Neutrophil (primary cell): ENCODE measurements at regions not wholly inside any gene's neighbourhood (a gene's known extent, or its start where the extent isn't known, plus 50 kb on each side); places are given as distances from the start of the nearest gene placed in this dataset.

Experiments
- H3K27ac ChIP-seq: fragments of 200-600 bp; sonication (generic); 2 replicates; pipeline ENCODE4 v1.5.1; 2016; ENCODE audit warnings: mild to moderate bottlenecking, moderate library complexity
- H3K27me3 ChIP-seq: fragments of 200-600 bp; sonication (generic); 2 replicates; pipeline ENCODE4 v1.6.0; 2016; ENCODE audit warnings: mild to moderate bottlenecking
- H3K36me3 ChIP-seq: fragments of 200-600 bp; sonication (generic); 2 replicates; pipeline ENCODE4 v1.5.1; 2017
- H3K4me1 ChIP-seq, 2 experiments: fragments of 200-600 bp in 1 of 2; sonication (generic) in 1 of 2; 1 replicate in 1 of 2; 2 replicates in 1 of 2; pipeline versions ENCODE4 v1.5.1 to v1.6.1; 2013 to 2016; ENCODE audit warnings: low read depth in 1 of 2, low read length in 1 of 2, mild to moderate bottlenecking in 1 of 2, moderate library complexity in 1 of 2; ENCODE audit not compliant: control insufficient read depth in 1 of 2, insufficient read depth in 1 of 2
- H3K4me3 ChIP-seq, 2 experiments: fragments of 200-600 bp in 1 of 2; sonication (generic) in 1 of 2; 1 replicate in 1 of 2; 2 replicates in 1 of 2; pipeline ENCODE4 v1.5.1; 2013 to 2016; ENCODE audit warnings: low read depth in 1 of 2, low read length in 1 of 2, mild to moderate bottlenecking in 1 of 2, moderate library complexity in 1 of 2
- H3K9me3 ChIP-seq: fragments of 200-600 bp; sonication (generic); 2 replicates; pipeline ENCODE4 v1.5.1; 2016
- TF ChIP-seq, protein P1 (sequence below): fragments of 200-600 bp; sonication (generic); IDR thresholded peaks from 2 replicates; pipeline ENCODE4 v1.5.1; 2016; ENCODE audit warnings: antibody characterized with exemption

DNA sequence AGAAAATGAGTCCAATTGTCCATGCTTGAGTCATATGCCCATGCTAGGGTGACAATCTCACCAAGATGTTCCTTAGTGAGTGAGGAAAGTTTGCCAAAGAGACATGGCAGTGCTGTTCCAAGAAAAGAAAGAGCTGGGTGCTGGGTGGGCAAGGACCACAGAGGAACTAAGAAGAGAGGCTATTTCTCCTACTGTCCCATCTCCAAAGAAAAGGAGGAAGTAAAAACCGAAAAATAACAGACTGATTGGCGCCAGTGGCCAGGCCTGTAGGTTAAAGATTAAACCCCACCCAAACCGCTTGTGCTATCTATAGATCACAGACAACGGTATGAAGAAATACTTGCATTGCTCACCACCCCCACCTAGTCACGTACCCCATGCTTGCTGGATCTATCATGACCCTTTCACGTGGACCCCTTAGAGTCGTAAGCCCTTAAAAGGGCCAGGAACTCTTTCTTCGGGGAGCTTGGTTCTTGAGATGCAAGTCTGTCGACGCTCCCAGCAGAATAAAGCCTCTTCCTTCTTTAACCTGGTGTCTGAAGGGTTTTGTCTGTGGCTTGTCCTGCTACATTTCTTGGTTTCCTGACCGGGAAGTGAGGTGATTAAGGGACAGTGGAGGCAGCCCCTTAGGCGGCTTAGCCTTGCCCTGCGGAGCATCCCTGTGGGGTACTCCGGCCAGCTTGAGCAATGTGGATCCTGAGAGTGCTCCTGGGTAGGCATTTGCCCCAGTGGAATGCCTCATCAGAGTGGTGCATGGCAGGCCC lies 606.5 kb downstream of the UQCRFS1 start:
- Histone ChIP-seq H3K4me1 (no peaks in the 10 kb centered on the region), H3K9me3 (peaks cover 7% of the 10 kb centered on the region), H3K4me3 (no peak overlapping the region), H3K27ac (no peak overlapping the region), H3K36me3 (no peaks in the 10 kb centered on the region), H3K27me3 (no peaks in the 10 kb centered on the region)
- TF ChIP-seq, protein P1, sequence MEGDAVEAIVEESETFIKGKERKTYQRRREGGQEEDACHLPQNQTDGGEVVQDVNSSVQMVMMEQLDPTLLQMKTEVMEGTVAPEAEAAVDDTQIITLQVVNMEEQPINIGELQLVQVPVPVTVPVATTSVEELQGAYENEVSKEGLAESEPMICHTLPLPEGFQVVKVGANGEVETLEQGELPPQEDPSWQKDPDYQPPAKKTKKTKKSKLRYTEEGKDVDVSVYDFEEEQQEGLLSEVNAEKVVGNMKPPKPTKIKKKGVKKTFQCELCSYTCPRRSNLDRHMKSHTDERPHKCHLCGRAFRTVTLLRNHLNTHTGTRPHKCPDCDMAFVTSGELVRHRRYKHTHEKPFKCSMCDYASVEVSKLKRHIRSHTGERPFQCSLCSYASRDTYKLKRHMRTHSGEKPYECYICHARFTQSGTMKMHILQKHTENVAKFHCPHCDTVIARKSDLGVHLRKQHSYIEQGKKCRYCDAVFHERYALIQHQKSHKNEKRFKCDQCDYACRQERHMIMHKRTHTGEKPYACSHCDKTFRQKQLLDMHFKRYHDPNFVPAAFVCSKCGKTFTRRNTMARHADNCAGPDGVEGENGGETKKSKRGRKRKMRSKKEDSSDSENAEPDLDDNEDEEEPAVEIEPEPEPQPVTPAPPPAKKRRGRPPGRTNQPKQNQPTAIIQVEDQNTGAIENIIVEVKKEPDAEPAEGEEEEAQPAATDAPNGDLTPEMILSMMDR, result no peak

DNA sequence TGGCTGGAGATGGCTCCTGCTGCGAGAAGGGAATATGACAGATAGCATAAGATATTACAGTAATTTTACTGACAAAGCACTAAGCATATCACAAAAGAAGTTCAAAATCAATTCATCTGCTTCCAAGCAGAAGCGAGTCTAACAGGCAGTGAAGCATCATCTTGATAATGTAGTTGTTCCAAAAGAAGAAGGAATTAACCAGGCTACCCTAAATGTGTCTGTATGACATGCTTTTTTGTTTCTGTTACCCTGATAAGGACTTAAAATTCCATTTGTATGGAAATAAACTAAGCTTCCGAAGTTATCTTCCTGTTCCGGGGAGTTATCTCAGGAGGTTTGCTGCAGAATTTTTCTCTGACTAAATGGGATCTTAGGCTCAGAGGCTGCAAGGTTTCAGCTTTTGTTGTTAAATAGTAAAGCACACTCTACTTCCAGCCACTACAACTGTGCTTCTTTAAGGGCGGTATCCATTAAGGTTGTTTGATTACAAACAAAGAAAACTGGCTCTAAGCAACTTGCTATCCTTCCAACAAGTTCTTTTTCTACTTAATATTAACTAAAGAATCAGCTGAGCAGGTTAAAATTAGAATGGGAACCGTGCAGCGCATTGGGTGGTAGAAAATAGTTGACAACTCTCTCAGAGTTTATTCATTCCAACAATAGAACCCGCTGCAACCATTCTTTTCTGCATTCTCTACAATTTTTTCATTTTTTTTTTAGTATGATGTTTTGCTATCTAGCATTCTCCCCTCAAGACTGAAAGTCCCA lies 607.3 kb downstream of the UQCRFS1 start:
- Histone ChIP-seq H3K27ac (no peak overlapping the region), H3K36me3 (no peaks in the 10 kb centered on the region), H3K27me3 (no peaks in the 10 kb centered on the region), H3K4me1 (no peaks in the 10 kb centered on the region), H3K9me3 (peaks cover 7% of the 10 kb centered on the region), H3K4me3 (no peak overlapping the region)
- TF ChIP-seq, protein P1, result no peak

DNA sequence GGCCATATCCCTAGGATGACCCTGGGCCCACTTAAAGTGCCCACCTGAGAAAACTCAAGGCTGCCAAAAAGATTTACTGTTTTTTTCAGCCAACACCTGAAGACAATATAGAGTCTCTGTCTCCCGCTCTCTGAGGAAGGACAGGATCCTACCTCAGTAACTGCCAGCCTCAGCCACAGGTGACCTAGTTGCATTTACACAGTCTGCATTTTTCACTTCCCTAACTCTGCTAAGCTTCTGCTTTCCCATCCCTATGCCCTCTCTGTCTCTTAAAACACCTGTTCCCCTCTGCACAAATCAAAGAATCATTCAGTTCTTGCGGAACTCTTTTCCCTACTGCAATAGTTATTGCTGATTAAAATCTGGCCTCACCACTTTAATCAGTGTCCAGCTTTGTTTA lies 609.5 kb downstream of the UQCRFS1 start:
- no peak overlapping the region for H3K27ac ChIP-seq
- H3K4me3 ChIP-seq, result no peak overlapping the region
- TF ChIP-seq, protein P1, result no peak
- no peaks in the 10 kb centered on the region for H3K27me3 ChIP-seq
- H3K36me3 ChIP-seq, result no peaks in the 10 kb centered on the region
- H3K9me3 ChIP-seq, result peaks cover 7% of the 10 kb centered on the region
- H3K4me1 ChIP-seq, result no peaks in the 10 kb centered on the region

- H3K9me3 ChIP-seq, result peaks cover 7% of the 10 kb centered on the region
- H3K27me3 ChIP-seq, result no peaks in the 10 kb centered on the region
- no peaks in the 10 kb centered on the region for H3K36me3 ChIP-seq
Measured at GRCh38 chr19:28602675-28603298, 610.2 kb downstream of the UQCRFS1 start.

GRCh38 chr19:28601723-28602440 lies 611.1 kb downstream of the UQCRFS1 start:
- H3K9me3 ChIP-seq, result peaks cover 2% of the 10 kb centered on the region
- no peak overlapping the region for H3K4me3 ChIP-seq
- TF ChIP-seq, protein P1, result no peak
- no peaks in the 10 kb centered on the region for H3K27me3 ChIP-seq
- no peaks in the 10 kb centered on the region for H3K36me3 ChIP-seq
- H3K27ac ChIP-seq, result no peak overlapping the region
- no peaks in the 10 kb centered on the region for H3K4me1 ChIP-seq

More at GRCh38 chr19:28602675-28603298, 610.2 kb downstream of the UQCRFS1 start:
- Histone ChIP-seq H3K4me1 (no peaks in the 10 kb centered on the region), H3K27ac (no peak overlapping the region), H3K4me3 (no peak overlapping the region)
- TF ChIP-seq, protein P1, result no peak
